Astrocyte of the cerebellum (primary cell): ENCODE measurements at regions not wholly inside any gene's neighbourhood (a gene's known extent, or its start where the extent isn't known, plus 50 kb on each side); places are given as distances from the start of the nearest gene placed in this dataset.

Experiments
- DNase-seq: peaks from one replicate; pipeline ENCODE4 v3.0.0-alpha.2; 2011; ENCODE audit warnings: low read depth
- H3K4me3 ChIP-seq: 2 replicates; pipeline ENCODE4 v1.5.1; 2011; ENCODE audit warnings: mild to moderate bottlenecking, low read depth, low read length, moderate library complexity
- CTCF ChIP-seq: IDR thresholded peaks from 2 replicates; pipeline ENCODE4 v1.5.1; 2012; ENCODE audit warnings: low read length, low read depth, moderate library complexity, mild to moderate bottlenecking; ENCODE audit errors: missing control alignments
- in situ Hi-C: cut with HindIII; loops from 2 replicates; pipeline ENCODE4 v1.10.0; 2017; ENCODE audit warnings: low sequenced_read_pairs

GRCh38 chr1:116201911-116202310, 90.7 kb downstream of the MAB21L3 start:
- TF ChIP-seq CTCF = no peak
- in situ Hi-C loops = no loop called here
- peak; percentile 11 for DNase-seq
- H3K4me3 ChIP-seq = no peak overlapping the region

- H3K4me3 ChIP-seq = no peak overlapping the region
- in situ Hi-C loops = no loop called here
- no peak for TF ChIP-seq CTCF
- no peak for DNase-seq
These were observed 92.1 kb downstream of the MAB21L3 start for GRCh38 chr1:116203181-116203723.

- in situ Hi-C loops = no loop called here
- no peak for DNase-seq
- H3K4me3 ChIP-seq = no peak overlapping the region
- no peak for TF ChIP-seq CTCF
These were observed 92.7 kb downstream of the MAB21L3 start for GRCh38 chr1:116203920-116204319.

- TF ChIP-seq CTCF = no peak
- DNase-seq = no peak
- in situ Hi-C loops = no loop called here
- H3K4me3 ChIP-seq = no peak overlapping the region
These were observed 94.9 kb downstream of the MAB21L3 start for GRCh38 chr1:116205941-116206679.

- H3K4me3 ChIP-seq = no peak overlapping the region
- in situ Hi-C loops = no loop called here
- DNase-seq = no peak
- TF ChIP-seq CTCF = no peak
These were observed 96.0 kb downstream of the MAB21L3 start for GRCh38 chr1:116207126-116207735.

- in situ Hi-C loops = no loop called here
- TF ChIP-seq CTCF = no peak
- H3K4me3 ChIP-seq = no peak overlapping the region
- no peak for DNase-seq
These were observed 96.9 kb downstream of the MAB21L3 start for GRCh38 chr1:116208136-116208535.
